NCI-H1105 treated with DMSO at 0.1 percent for 48 hours (cell line): ENCODE measurements at regions not wholly inside any gene's neighbourhood (a gene's known extent, or its start where the extent isn't known, plus 50 kb on each side); places are given as distances from the start of the nearest gene placed in this dataset.
"Not testable (repeated sequence)": the region's sequence is repeated elsewhere in the genome, so short reads cannot be mapped to it uniquely, and the experiment has no call there.

Experiments
- DNase-seq: peaks from one replicate; lab custom pipeline; 2025; lab: John Stamatoyannopoulos, UW

- no peak for DNase-seq
Observed at GRCh38 chr12:46518169-46518568, 145.6 kb upstream of the SLC38A2 start.

DNA sequence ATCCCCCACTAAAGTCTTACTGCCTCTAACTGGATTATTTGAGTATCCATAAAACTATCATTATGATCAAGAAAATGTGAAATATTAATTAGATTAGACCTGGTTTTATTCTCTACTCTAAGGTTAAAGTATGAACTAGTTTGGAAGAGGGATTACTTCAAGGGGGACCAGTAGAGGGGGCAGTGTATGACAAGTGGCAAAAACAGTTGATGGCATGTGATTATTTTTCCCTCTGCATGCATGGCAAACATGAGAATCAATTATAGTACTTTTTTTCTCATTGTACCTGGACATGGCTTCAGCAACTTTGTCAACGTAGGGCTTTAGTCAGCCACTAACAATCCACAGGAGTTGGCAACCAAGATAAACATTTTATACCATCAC lies 145.0 kb upstream of the SLC38A2 start:
- no peak for DNase-seq

- DNase-seq: no peak
Observed at GRCh38 chr12:46516933-46517578, 144.5 kb upstream of the SLC38A2 start.

DNA sequence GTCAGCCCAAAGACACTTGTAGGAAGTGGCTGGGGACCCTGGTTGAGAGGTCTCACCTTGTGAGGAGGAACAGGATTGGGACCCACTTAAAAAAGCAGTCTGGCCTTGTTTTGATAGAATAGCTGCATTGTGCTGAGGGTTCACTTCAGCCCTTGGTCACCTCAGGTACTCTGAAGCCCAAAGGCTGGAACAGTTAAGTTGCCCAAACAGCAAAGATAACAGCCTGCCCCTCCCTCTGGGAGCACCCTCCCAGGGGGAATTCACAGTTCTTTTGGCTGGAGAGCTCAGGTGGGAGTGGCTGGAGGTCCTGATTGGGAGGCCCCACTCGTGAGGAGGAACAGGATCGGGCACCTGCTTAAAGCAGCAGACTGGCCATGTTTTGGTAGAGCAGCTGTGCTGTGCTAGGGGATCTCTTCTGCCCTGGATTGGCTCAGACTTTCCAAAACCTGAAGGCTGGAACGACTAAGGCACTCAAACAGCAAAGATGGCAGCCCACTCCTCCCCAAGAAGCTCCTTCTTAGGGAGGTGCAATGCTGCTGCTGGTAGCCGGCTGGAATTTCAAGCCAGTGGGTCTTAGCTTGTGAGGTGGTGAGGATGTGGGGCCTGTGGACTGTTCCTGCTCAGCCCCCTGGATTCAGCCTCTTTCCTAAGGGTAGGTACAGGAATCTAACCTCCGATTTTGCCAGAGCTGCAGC lies 143.8 kb upstream of the SLC38A2 start:
- no peak for DNase-seq

GRCh38 chr12:46515829-46516228 lies 143.3 kb upstream of the SLC38A2 start:
- DNase-seq: no peak

DNA sequence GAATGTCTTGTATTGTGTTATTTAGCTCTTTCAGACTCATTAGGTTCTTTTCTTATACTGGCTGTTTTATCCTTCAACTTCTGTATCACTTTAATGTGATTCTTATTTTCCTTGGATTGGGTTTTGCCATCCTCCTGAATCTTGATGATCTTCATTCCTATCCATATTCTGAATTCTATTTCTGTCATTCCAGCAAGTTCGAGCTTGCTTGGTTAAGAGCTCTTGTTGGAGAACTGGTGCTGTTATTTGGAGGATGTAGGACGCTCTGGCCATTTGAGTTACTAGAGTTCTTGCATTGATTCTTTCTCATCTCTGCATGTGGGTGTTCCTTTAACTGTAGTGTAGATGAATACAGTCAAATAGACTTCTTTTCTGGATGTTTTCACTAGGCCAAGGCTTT lies 142.3 kb upstream of the SLC38A2 start:
- no peak for DNase-seq

DNA sequence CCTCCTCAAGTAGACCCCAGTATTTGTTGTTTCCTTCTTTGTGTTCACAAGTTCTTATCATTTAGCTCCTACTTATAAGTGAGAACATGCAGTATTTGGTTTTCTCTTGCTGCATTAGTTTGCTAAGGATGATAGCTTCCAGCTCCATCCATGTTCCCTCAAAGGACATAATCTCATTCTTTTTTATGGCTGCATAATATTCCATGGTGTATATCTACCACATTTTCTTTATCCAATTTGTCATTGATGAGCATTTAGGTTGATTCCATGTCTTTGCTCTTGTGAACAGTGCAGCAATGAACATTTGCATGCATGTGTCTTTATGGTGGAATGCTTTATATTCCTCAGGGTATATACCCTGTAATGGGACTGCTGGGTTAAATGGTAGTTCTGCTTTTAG lies 137.7 kb upstream of the SLC38A2 start:
- DNase-seq: not testable (repeated sequence)

- DNase-seq: no peak
Observed at GRCh38 chr12:46509135-46509534, 136.6 kb upstream of the SLC38A2 start.

- no peak for DNase-seq
Observed at GRCh38 chr12:46508651-46509050, 136.1 kb upstream of the SLC38A2 start.

DNA sequence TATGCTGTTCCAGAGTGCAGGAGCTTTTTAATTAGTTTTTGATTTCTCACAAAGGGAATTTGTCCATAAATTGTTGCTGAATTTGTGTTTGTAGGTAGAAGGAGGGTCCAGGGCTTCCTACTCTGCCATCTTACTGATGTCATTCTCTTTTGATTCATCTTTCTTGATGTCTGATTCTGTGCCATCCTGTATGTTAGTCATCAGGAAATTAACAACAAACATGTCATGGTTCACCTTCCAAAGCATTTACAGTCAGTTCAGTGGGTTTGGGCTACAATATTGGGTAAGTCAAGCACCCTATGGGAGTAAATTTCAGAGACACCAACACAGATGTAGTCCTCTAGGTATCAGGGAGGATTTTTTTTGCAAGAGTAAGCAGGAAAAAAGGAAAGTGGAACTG lies 135.2 kb upstream of the SLC38A2 start:
- DNase-seq: no peak

- no peak for DNase-seq
Observed at GRCh38 chr12:46506961-46507360, 134.4 kb upstream of the SLC38A2 start.

GRCh38 chr12:46506198-46506597 lies 133.6 kb upstream of the SLC38A2 start:
- no peak for DNase-seq

DNA sequence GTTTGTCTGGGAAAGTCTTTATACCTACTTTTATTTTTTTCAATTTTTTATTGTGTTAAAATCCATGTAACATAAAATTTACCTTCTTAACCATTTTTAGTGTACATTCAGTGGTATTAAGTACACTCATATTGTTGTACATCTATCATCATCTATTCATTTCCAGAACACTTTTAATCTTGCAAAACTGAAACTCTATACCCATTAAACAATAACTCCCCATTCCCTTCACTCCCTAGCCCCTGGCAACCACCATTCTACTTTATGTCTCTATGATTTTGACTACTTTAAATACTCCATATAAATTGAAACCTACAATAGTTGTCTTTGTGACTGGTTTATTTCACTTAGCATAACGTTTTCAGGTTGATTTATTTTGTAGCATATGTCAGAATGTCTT lies 131.9 kb upstream of the SLC38A2 start:
- no peak for DNase-seq

GRCh38 chr12:46503637-46504175 lies 131.1 kb upstream of the SLC38A2 start:
- no peak for DNase-seq

DNA sequence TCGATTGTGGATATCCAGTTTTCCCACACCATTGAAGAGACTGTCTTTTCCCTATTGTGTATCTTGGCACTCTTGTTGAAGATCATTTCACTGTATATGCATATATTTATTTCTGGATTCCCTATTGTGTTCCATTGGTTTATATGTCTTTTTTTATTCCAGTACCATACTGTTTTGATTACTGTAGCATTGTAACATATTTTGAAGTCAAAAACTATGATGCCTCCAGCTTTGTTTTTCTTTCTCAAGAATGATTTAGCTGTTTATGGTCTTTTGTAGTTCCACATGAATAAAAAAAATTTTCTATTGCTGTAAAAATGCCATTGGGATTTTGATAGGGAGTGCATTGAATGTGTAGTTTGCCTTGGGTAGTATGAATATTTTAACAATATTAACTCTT lies 128.1 kb upstream of the SLC38A2 start:
- DNase-seq: no peak

DNA sequence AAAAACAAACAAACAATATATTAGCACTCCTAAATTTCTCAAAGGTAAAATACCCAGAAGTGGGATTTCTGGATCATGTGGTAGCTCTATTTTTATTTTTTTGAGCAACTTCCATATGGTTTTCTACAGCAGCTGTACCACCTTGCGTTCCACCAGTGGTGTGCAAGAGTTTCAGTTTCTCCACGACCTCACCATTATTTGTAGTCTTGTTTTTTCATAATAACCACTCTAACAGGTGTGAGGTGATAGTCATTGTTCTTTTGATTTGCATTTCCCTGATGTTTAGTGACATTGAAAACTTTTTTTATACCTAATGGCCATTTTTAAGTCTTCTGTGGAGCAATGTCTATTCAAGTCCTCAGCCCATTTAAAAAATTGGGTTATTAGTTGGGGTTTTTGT lies 127.3 kb upstream of the SLC38A2 start:
- DNase-seq: no peak

DNA sequence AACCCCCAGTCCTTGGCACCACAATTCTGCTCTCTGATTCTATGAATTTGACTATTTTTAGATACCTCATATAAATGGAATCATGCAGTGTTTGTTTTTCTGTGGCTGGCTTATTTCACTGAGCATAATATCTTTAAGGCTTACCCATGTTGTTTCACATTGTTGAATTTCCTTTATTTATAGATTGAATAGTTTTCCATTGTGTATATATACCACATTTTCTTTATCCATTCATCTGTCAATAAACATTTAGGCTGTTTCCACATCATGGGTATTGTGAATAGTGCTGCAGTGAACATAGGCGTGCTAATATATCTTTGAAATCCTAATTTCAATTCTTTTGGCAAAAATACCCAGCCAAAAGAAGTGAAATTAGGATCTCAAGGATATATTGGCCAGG lies 126.7 kb upstream of the SLC38A2 start:
- no peak for DNase-seq

DNA sequence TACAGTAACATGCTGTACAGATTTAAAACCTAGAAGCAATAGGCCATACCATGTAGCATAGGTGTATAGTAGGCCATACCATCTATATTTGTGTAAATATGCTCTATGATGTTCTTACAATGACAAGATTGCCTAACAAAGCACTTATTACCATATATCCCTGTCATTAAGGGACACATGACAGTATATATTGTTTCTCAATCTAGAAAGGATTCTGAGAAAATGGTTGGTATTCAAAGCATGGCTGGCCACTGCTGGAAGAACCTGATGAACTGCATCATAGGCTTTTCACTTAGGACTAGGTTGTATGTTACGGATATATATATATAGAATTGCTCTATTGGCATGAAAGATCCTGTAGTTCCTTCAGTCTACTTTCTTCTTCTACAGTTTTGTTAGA lies 125.2 kb upstream of the SLC38A2 start:
- DNase-seq: no peak

- no peak for DNase-seq
Observed at GRCh38 chr12:46494424-46494823, 121.9 kb upstream of the SLC38A2 start.

DNA sequence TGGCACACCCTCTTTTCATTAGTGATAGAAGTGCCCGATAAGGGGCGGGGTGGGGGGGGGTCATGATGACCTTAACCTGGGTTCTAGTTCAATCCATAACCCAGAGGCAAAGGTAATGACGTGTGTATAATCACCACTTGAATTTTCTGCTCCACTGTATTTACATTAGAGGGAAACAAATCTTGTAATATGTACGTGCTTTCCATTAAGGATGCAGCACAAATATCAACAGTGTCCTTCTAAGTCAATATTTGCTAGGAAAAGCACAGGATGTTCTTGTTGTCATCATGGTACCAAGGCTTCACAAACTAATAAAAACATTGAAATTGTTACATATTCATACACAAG lies 121.2 kb upstream of the SLC38A2 start:
- no peak for DNase-seq

GRCh38 chr12:46493150-46493833 lies 120.7 kb upstream of the SLC38A2 start:
- DNase-seq: no peak

GRCh38 chr12:46492471-46493085 lies 120.0 kb upstream of the SLC38A2 start:
- DNase-seq: no peak

DNA sequence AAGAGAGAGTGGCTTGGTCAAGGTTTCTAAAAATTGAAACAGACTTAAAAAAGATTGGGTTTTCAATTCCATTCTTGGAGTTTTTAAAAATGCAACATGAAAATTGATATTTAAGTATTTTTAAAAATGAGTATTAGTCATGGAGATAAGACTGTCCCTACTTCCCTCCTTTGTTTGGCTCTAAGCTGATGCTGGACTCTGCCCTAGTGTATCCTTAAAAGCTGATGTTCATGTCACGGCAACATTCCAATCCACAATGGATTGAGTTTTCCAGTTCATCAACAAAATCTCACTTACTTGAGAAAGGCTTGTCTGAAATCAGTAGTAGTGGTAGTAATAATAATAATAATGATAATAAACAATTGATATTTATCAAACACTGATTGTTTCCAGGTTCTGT lies 119.0 kb upstream of the SLC38A2 start:
- DNase-seq: no peak
